Glutamatergic neuron (in vitro differentiated cells): ENCODE measurements at regions not wholly inside any gene's neighbourhood (a gene's known extent, or its start where the extent isn't known, plus 50 kb on each side); places are given as distances from the start of the nearest gene placed in this dataset.

Experiments
- DNase-seq: peaks from one replicate; pipeline ENCODE4 v3.0.0; 2022
- H3K27ac Mint-ChIP-seq: one replicate; pipeline ENCODE4 v1.8.0; 2020; ENCODE audit warnings: mild to moderate bottlenecking, mixed read lengths, inconsistent platforms; ENCODE audit not compliant: unreplicated experiment
- H3K27me3 Mint-ChIP-seq: one replicate; pipeline ENCODE4 v1.8.0; 2020; ENCODE audit warnings: mild to moderate bottlenecking, moderate library complexity, mixed read lengths, inconsistent platforms; ENCODE audit not compliant: unreplicated experiment
- H3K36me3 Mint-ChIP-seq: one replicate; pipeline ENCODE4 v1.8.0; 2020; ENCODE audit warnings: mild to moderate bottlenecking, mixed read lengths, inconsistent platforms; ENCODE audit not compliant: unreplicated experiment
- H3K4me1 Mint-ChIP-seq: one replicate; pipeline ENCODE4 v1.8.0; 2020; ENCODE audit warnings: mild to moderate bottlenecking, low read depth, mixed read lengths, inconsistent platforms; ENCODE audit not compliant: unreplicated experiment
- H3K4me3 Mint-ChIP-seq: one replicate; pipeline ENCODE4 v1.8.0; 2020; ENCODE audit warnings: mild to moderate bottlenecking, mixed read lengths, inconsistent platforms; ENCODE audit not compliant: unreplicated experiment
- H3K9me3 Mint-ChIP-seq: one replicate; pipeline ENCODE4 v1.8.0; 2020; ENCODE audit warnings: mild to moderate bottlenecking, moderate library complexity, mixed read lengths, inconsistent platforms; ENCODE audit not compliant: unreplicated experiment
- CTCF ChIP-seq: fragments of 200-600 bp; sonication (generic); IDR thresholded peaks from one replicate; pipeline ENCODE4 v1.5.0; 2021; ENCODE audit not compliant: partially characterized antibody, unreplicated experiment

DNA sequence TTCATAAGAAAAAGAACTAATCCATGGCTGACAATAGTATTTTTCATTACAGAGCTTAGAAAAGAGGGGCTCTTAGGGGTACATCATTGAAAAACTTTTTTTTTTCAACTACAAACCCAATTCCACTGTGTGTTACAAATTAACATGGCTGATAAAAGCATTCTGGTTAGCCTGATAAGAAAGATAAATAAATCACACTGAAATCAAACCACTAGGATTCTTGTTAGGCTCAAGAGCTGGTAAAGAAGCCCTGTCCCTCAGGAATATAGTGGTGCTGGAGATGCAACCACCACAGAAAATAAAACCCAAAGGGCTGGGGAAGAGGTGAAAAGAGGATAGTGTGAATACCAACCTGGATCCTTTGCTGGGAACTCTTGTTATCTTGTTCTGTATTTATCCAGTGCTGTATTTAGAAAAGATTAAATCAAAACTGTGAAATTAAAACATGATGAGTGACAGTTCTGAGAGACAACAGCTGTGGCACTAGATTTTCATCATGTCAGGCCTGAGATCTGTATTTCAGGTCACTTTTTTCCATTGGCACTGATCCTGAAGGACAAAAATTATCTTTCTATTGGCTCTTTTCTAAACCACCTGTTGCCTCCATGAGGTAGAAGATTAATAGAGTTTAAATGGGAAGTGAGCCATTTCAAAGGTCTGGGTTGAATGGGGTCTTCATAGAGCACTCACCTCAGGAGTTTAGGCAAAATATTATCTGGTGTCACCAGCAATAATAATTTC is 118.6 kb downstream of the ARRDC3 start:
- no peak for TF ChIP-seq CTCF
- no peak for DNase-seq
- H3K4me3 Mint-ChIP-seq: no peak overlapping the region
- no peak overlapping the region for H3K27ac Mint-ChIP-seq
- H3K36me3 Mint-ChIP-seq: no peaks in the 10 kb centered on the region
- no peaks in the 10 kb centered on the region for H3K27me3 Mint-ChIP-seq
- H3K9me3 Mint-ChIP-seq: no peaks in the 10 kb centered on the region
- H3K4me1 Mint-ChIP-seq: no peaks in the 10 kb centered on the region

DNA sequence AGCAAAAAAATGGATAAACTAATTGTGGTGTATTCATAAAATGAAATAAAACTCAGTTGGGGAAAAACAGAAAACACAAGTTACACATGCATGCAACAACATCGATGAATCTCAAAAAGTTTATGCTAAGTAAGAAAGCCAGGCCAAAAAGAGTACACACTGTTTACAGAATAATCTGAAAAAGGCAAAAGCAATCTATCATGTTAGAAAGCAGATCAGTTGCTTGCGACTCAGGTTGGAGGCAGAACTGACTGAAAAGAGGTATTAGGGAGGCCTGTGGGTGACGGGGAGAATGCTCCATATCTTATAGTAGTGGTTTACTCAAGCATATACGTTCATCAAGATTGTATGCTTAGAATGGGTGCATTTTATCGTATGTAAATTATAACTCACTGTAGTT is 119.2 kb downstream of the ARRDC3 start:
- H3K27me3 Mint-ChIP-seq: no peaks in the 10 kb centered on the region
- H3K36me3 Mint-ChIP-seq: no peaks in the 10 kb centered on the region
- no peak overlapping the region for H3K27ac Mint-ChIP-seq
- no peak for DNase-seq
- TF ChIP-seq CTCF: no peak
- no peak overlapping the region for H3K4me3 Mint-ChIP-seq
- H3K4me1 Mint-ChIP-seq: no peaks in the 10 kb centered on the region
- H3K9me3 Mint-ChIP-seq: no peaks in the 10 kb centered on the region

GRCh38 chr5:91257301-91257700 is 125.8 kb downstream of the ARRDC3 start:
- no peak overlapping the region for H3K4me3 Mint-ChIP-seq
- no peak for DNase-seq
- no peak overlapping the region for H3K27ac Mint-ChIP-seq
- no peaks in the 10 kb centered on the region for H3K27me3 Mint-ChIP-seq
- no peaks in the 10 kb centered on the region for H3K36me3 Mint-ChIP-seq
- H3K4me1 Mint-ChIP-seq: no peaks in the 10 kb centered on the region
- H3K9me3 Mint-ChIP-seq: no peaks in the 10 kb centered on the region
- TF ChIP-seq CTCF: no peak

- Mint-ChIP-seq H3K36me3 (no peaks in the 10 kb centered on the region), H3K4me3 (no peak overlapping the region), H3K9me3 (no peaks in the 10 kb centered on the region), H3K27me3 (no peaks in the 10 kb centered on the region), H3K4me1 (no peaks in the 10 kb centered on the region), H3K27ac (no peak overlapping the region)
- DNase-seq: no peak
- no peak for TF ChIP-seq CTCF
Observed at GRCh38 chr5:91256142-91256524, 127.0 kb downstream of the ARRDC3 start.

- H3K27ac Mint-ChIP-seq: no peak overlapping the region
- DNase-seq: no peak
- H3K9me3 Mint-ChIP-seq: no peaks in the 10 kb centered on the region
- H3K27me3 Mint-ChIP-seq: no peaks in the 10 kb centered on the region
- no peaks in the 10 kb centered on the region for H3K4me1 Mint-ChIP-seq
- no peak for TF ChIP-seq CTCF
- H3K4me3 Mint-ChIP-seq: no peak overlapping the region
- no peaks in the 10 kb centered on the region for H3K36me3 Mint-ChIP-seq
Observed at GRCh38 chr5:91255396-91256141, 127.5 kb downstream of the ARRDC3 start.
